GM10266 (cell line): ENCODE measurements at regions not wholly inside any gene's neighbourhood (a gene's known extent, or its start where the extent isn't known, plus 50 kb on each side); places are given as distances from the start of the nearest gene placed in this dataset.

ENCODE experiments used
- DNase-seq: peaks from one replicate; pipeline ENCODE4 v3.0.0; 2012; ENCODE audit errors: extremely low spot score
- CTCF ChIP-seq: IDR thresholded peaks from 2 replicates; pipeline ENCODE4 v1.5.1; 2012; ENCODE audit warnings: mild to moderate bottlenecking, low read depth; ENCODE audit not compliant: control insufficient read depth, insufficient read depth; ENCODE audit errors: missing control alignments

- no peak for DNase-seq
- no peak for TF ChIP-seq CTCF
Observed at GRCh38 chr1:100611086-100611485, 73.1 kb downstream of the GPR88 start.

- no peak for TF ChIP-seq CTCF
- no peak for DNase-seq
Observed at GRCh38 chr1:100612540-100612939, 74.6 kb downstream of the GPR88 start.

GRCh38 chr1:100613817-100614559 is 76.0 kb downstream of the GPR88 start:
- DNase-seq = no peak
- no peak for TF ChIP-seq CTCF

GRCh38 chr1:100614570-100614969 is 76.6 kb downstream of the GPR88 start:
- DNase-seq = no peak
- no peak for TF ChIP-seq CTCF

GRCh38 chr1:100615686-100616085 is 77.7 kb downstream of the GPR88 start:
- DNase-seq = no peak
- no peak for TF ChIP-seq CTCF

- TF ChIP-seq CTCF = no peak
- no peak for DNase-seq
Observed at GRCh38 chr1:100616121-100616621, 78.2 kb downstream of the GPR88 start.

- DNase-seq = no peak
Observed at GRCh38 chr1:100622037-100622436, 84.1 kb downstream of the GPR88 start.

More at GRCh38 chr1:100622037-100622436, 84.1 kb downstream of the GPR88 start:
- no peak for TF ChIP-seq CTCF
